K562 (cell line): ENCODE measurements at regions not wholly inside any gene's neighbourhood (a gene's known extent, or its start where the extent isn't known, plus 50 kb on each side); places are given as distances from the start of the nearest gene placed in this dataset.
A peak's percentile ranks its signal among the peaks of the same experiment; 100 is the strongest.

Experiments
- ADNP ChIP-seq: fragments of 200-800 bp; sonication (Bioruptor generic); IDR thresholded peaks from 2 replicates; pipeline ENCODE4 v1.6.1; 2016; ENCODE audit warnings: missing genetic modification characterization, missing compliant biosample characterization
- C11orf30 ChIP-seq: fragments of 450-650 bp; IDR thresholded peaks from 2 replicates; pipeline ENCODE4 v1.6.1; 2016; ENCODE audit warnings: low read depth, mild to moderate bottlenecking
- EZH2 ChIP-seq: IDR thresholded peaks from 2 replicates; pipeline ENCODE4 v1.6.1; 2012; ENCODE audit warnings: low read depth, mild to moderate bottlenecking, inconsistent platforms, low read length, borderline replicate concordance
- HDAC2 ChIP-seq: fragments of 450-650 bp; IDR thresholded peaks from 2 replicates; pipeline ENCODE4 v1.6.1; 2016; ENCODE audit warnings: mild to moderate bottlenecking
- ILF3 ChIP-seq: fragments of 450-650 bp; IDR thresholded peaks from 2 replicates; pipeline ENCODE4 v1.6.1; 2018; ENCODE audit warnings: antibody characterized with exemption, mild to moderate bottlenecking, moderate library complexity, borderline replicate concordance
- MEF2D ChIP-seq: conservative IDR thresholded peaks from 2 replicates; pipeline ENCODE4 v1.6.1; 2016; ENCODE audit warnings: low read depth, missing genetic modification characterization, missing compliant biosample characterization
- MEIS2 ChIP-seq: fragments of 450-650 bp; IDR thresholded peaks from 2 replicates; pipeline ENCODE4 v1.6.1; 2014; ENCODE audit warnings: mild to moderate bottlenecking; ENCODE audit not compliant: partially characterized antibody
- MYBL2 ChIP-seq, 2 experiments: fragments of 450-650 bp in 1 of 2; sonication (generic) in 1 of 2; formaldehyde crosslinking in 1 of 2; IDR thresholded peaks; 2 replicates each; pipeline versions ENCODE4 v1.6.1 to v1.8.1; 2017 to 2022; ENCODE audit warnings: borderline replicate concordance in 1 of 2, inconsistent platforms in 1 of 2, low read depth in 1 of 2, mild to moderate bottlenecking in 1 of 2, missing genetic modification reagents in 1 of 2, moderate library complexity in 1 of 2
- NCOA4 ChIP-seq: fragments of 450-650 bp; IDR thresholded peaks from 2 replicates; pipeline ENCODE4 v1.6.1; 2018; ENCODE audit warnings: mild to moderate bottlenecking; ENCODE audit not compliant: partially characterized antibody
- OTX1 ChIP-seq: fragments of 450-650 bp; formaldehyde crosslinking; IDR thresholded peaks from 2 replicates; pipeline ENCODE4 v1.4.0; 2022; ENCODE audit warnings: mild to moderate bottlenecking
- SMARCA4 ChIP-seq: fragments of 450-650 bp; IDR thresholded peaks from 2 replicates; pipeline ENCODE4 v1.6.1; 2016
- SUPT5H ChIP-seq: fragments of 450-650 bp; IDR thresholded peaks from 2 replicates; pipeline ENCODE4 v1.6.1; 2016
- TEAD4 ChIP-seq, 2 experiments: sonication (generic) in 1 of 2; formaldehyde crosslinking in 1 of 2; IDR thresholded peaks; 2 replicates each; pipeline versions ENCODE4 v1.6.1 to v1.8.0; 2012 to 2022; ENCODE audit warnings: borderline replicate concordance in 1 of 2, inconsistent platforms in 1 of 2, low read length in 1 of 2, mild to moderate bottlenecking in 1 of 2, missing genetic modification reagents in 1 of 2
- ZNF224 ChIP-seq: sonication (generic); formaldehyde crosslinking; IDR thresholded peaks from 2 replicates; pipeline ENCODE4 v1.8.0; 2022; ENCODE audit warnings: mild to moderate bottlenecking, missing genetic modification reagents
- ZNF444 ChIP-seq: fragments of 250-450 bp; sonication (Bioruptor Pico); IDR thresholded peaks from 2 replicates; pipeline ENCODE4 v1.4.0; 2020; ENCODE audit warnings: mild to moderate bottlenecking, moderate library complexity
- ZNF780A ChIP-seq: fragments of 250-450 bp; sonication (Bioruptor Pico); IDR thresholded peaks from 2 replicates; pipeline ENCODE4 v1.5.0; 2021; ENCODE audit warnings: mild to moderate bottlenecking
- TF ChIP-seq, protein P1 (sequence below): fragments of 450-650 bp; IDR thresholded peaks from 2 replicates; pipeline ENCODE4 v1.6.1; 2018; ENCODE audit not compliant: partially characterized antibody
- TF ChIP-seq, protein P2 (sequence below): sonication (generic); formaldehyde crosslinking; IDR thresholded peaks from 2 replicates; pipeline ENCODE4 v1.8.0; 2022; ENCODE audit warnings: mild to moderate bottlenecking, missing genetic modification reagents
- TF ChIP-seq, protein P3 (sequence below), 2 experiments: fragments of 450-650 bp in 1 of 2; sonication (generic) in 1 of 2; formaldehyde crosslinking; conservative IDR thresholded peaks; 2 replicates each; pipeline versions ENCODE4 v1.4.0 to v1.8.1; 2020 to 2022; ENCODE audit warnings: mild to moderate bottlenecking in 1 of 2, missing genetic modification reagents in 1 of 2
- TF ChIP-seq, protein P4 (sequence below): fragments of 450-650 bp; IDR thresholded peaks from 2 replicates; pipeline ENCODE4 v1.6.1; 2017; ENCODE audit warnings: antibody characterized with exemption, mild to moderate bottlenecking

DNA sequence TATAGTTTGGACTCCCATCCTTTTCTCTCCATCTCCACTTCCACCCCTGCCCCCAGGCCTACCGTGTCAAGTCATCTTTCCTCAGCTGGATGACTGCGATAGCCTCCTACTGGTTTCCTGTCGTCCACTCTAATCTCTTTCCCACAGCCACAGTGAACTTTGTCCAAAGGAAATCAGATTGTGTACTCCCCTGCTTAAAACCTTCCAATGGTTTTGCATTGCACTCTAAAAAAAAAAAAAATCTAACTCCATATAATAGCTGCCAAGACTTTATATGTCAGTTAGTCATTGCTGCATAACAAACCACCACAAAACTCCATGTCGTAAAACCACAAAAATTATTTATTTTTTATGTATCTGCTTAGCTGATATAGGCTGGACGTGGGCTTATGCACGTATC lies 160.2 kb upstream of the CCDC68 start (continued):
- TF ChIP-seq EZH2 (no peak), ZNF780A (CRISPR knock-in tag) (no peak), MEIS2 (peak; percentile 28), ZNF224 (no peak), C11orf30 (peak; percentile 46; the same call in 1 of the 2 replicates), TEAD4 (IDR thresholded peaks at IDR 0.05; ENCODE audit: low read length) (peak; percentile 89), TEAD4 (CRISPR knock-in tag; IDR thresholded peaks at IDR 0.05; ENCODE audit: borderline replicate concordance) (no peak), ADNP (tag) (no peak), NCOA4 (no peak), SUPT5H (no peak), ILF3 (no peak), MEF2D (tag) (no peak), OTX1 (CRISPR knock-in tag) (no peak), SMARCA4 (peak; percentile 88), HDAC2 (peak; percentile 69; the same call in 1 of the 2 replicates), MYBL2 (IDR thresholded peaks at IDR 0.05; ENCODE audit: low read depth) (no peak), MYBL2 (CRISPR knock-in tag; IDR thresholded peaks at IDR 0.05; ENCODE audit: borderline replicate concordance) (no peak), ZNF444 (no peak)
- TF ChIP-seq, protein P1, sequence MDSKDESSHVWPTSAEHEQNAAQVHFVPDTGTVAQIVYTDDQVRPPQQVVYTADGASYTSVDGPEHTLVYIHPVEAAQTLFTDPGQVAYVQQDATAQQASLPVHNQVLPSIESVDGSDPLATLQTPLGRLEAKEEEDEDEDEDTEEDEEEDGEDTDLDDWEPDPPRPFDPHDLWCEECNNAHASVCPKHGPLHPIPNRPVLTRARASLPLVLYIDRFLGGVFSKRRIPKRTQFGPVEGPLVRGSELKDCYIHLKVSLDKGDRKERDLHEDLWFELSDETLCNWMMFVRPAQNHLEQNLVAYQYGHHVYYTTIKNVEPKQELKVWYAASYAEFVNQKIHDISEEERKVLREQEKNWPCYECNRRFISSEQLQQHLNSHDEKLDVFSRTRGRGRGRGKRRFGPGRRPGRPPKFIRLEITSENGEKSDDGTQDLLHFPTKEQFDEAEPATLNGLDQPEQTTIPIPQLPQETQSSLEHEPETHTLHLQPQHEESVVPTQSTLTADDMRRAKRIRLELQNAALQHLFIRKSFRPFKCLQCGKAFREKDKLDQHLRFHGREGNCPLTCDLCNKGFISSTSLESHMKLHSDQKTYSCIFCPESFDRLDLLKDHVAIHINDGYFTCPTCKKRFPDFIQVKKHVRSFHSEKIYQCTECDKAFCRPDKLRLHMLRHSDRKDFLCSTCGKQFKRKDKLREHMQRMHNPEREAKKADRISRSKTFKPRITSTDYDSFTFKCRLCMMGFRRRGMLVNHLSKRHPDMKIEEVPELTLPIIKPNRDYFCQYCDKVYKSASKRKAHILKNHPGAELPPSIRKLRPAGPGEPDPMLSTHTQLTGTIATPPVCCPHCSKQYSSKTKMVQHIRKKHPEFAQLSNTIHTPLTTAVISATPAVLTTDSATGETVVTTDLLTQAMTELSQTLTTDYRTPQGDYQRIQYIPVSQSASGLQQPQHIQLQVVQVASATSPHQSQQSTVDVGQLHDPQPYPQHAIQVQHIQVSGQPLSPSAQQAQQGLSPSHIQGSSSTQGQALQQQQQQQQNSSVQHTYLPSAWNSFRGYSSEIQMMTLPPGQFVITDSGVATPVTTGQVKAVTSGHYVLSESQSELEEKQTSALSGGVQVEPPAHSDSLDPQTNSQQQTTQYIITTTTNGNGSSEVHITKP, result peak; percentile 32
- TF ChIP-seq, protein P2, sequence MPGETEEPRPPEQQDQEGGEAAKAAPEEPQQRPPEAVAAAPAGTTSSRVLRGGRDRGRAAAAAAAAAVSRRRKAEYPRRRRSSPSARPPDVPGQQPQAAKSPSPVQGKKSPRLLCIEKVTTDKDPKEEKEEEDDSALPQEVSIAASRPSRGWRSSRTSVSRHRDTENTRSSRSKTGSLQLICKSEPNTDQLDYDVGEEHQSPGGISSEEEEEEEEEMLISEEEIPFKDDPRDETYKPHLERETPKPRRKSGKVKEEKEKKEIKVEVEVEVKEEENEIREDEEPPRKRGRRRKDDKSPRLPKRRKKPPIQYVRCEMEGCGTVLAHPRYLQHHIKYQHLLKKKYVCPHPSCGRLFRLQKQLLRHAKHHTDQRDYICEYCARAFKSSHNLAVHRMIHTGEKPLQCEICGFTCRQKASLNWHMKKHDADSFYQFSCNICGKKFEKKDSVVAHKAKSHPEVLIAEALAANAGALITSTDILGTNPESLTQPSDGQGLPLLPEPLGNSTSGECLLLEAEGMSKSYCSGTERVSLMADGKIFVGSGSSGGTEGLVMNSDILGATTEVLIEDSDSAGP, result no peak
- TF ChIP-seq, protein P3, sequence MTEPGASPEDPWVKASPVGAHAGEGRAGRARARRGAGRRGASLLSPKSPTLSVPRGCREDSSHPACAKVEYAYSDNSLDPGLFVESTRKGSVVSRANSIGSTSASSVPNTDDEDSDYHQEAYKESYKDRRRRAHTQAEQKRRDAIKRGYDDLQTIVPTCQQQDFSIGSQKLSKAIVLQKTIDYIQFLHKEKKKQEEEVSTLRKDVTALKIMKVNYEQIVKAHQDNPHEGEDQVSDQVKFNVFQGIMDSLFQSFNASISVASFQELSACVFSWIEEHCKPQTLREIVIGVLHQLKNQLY (CRISPR knock-in tag; conservative IDR thresholded peaks at IDR 0.05), result no peak
- TF ChIP-seq, protein P4, sequence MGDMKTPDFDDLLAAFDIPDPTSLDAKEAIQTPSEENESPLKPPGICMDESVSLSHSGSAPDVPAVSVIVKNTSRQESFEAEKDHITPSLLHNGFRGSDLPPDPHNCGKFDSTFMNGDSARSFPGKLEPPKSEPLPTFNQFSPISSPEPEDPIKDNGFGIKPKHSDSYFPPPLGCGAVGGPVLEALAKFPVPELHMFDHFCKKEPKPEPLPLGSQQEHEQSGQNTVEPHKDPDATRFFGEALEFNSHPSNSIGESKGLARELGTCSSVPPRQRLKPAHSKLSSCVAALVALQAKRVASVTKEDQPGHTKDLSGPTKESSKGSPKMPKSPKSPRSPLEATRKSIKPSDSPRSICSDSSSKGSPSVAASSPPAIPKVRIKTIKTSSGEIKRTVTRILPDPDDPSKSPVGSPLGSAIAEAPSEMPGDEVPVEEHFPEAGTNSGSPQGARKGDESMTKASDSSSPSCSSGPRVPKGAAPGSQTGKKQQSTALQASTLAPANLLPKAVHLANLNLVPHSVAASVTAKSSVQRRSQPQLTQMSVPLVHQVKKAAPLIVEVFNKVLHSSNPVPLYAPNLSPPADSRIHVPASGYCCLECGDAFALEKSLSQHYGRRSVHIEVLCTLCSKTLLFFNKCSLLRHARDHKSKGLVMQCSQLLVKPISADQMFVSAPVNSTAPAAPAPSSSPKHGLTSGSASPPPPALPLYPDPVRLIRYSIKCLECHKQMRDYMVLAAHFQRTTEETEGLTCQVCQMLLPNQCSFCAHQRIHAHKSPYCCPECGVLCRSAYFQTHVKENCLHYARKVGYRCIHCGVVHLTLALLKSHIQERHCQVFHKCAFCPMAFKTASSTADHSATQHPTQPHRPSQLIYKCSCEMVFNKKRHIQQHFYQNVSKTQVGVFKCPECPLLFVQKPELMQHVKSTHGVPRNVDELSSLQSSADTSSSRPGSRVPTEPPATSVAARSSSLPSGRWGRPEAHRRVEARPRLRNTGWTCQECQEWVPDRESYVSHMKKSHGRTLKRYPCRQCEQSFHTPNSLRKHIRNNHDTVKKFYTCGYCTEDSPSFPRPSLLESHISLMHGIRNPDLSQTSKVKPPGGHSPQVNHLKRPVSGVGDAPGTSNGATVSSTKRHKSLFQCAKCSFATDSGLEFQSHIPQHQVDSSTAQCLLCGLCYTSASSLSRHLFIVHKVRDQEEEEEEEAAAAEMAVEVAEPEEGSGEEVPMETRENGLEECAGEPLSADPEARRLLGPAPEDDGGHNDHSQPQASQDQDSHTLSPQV, result no peak
